ENCODE measurements at regions not wholly inside any gene's neighbourhood (a gene's known extent, or its start where the extent isn't known, plus 50 kb on each side); places are given as distances from the start of the nearest gene placed in this dataset.

DNA sequence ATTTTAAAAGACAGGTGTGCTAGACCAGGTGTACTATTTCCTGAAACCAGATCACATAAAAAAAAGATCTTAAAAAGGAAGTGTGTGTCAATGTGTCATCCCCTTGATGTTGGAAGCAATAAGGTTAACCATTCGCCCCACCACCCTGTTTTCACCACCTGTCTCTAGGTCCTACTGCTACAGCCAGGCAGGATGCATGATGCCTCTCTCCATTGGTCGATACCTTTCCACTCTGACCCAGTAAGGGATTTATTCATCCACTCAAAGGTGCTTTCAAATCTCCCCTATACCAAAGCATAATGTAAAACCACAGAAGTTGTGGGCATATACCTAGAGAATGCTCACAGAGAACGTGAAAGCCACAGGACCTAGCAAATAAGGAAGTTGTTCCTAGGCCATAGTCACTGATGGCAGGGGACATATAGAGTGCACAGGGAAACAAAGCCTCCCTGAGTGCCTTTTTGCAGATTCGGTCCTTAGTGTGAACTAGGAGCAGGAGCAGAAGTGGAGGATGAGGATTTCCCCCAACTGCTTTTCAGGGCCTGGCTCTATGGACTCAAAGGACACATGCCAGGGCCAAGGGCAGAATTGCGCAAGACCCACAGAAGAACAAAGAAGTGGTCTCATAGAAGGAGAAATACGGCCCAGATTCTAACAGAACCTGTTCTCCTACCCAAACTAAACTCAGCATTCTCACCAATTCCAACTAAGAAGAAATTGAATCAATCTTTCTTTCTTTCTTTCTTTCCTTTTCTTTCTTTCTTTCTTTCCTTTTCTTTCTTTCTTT is 631.5 kb upstream of the NRP1 start:
- TF ChIP-seq, protein P1, sequence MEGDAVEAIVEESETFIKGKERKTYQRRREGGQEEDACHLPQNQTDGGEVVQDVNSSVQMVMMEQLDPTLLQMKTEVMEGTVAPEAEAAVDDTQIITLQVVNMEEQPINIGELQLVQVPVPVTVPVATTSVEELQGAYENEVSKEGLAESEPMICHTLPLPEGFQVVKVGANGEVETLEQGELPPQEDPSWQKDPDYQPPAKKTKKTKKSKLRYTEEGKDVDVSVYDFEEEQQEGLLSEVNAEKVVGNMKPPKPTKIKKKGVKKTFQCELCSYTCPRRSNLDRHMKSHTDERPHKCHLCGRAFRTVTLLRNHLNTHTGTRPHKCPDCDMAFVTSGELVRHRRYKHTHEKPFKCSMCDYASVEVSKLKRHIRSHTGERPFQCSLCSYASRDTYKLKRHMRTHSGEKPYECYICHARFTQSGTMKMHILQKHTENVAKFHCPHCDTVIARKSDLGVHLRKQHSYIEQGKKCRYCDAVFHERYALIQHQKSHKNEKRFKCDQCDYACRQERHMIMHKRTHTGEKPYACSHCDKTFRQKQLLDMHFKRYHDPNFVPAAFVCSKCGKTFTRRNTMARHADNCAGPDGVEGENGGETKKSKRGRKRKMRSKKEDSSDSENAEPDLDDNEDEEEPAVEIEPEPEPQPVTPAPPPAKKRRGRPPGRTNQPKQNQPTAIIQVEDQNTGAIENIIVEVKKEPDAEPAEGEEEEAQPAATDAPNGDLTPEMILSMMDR (IDR thresholded peaks at IDR 0.05), result no peak
- TF ChIP-seq POLR2A (IDR thresholded peaks at IDR 0.05), result no peak

Data from adrenal gland (tissue), 5 donors.